Fibroblast of upper back skin (primary cell): ENCODE measurements at regions not wholly inside any gene's neighbourhood (a gene's known extent, or its start where the extent isn't known, plus 50 kb on each side); places are given as distances from the start of the nearest gene placed in this dataset.

Experiments
- DNase-seq: peaks from one replicate; pipeline ENCODE4 v3.0.0-alpha.2; 2013

- peak; percentile 35 for DNase-seq
Observed at GRCh38 chr7:12949060-12949931, 261.9 kb downstream of the ARL4A start.

- DNase-seq: peak; percentile 67
Observed at GRCh38 chr7:12951397-12951801, 264.0 kb downstream of the ARL4A start.

- DNase-seq: peak; percentile 51
Observed at GRCh38 chr7:12954380-12955033, 267.1 kb downstream of the ARL4A start.

- DNase-seq: no peak
Observed at GRCh38 chr7:12957487-12957886, 270.1 kb downstream of the ARL4A start.

GRCh38 chr7:12961910-12962480 is 274.6 kb downstream of the ARL4A start:
- DNase-seq: no peak

GRCh38 chr7:12963435-12963834 is 276.0 kb downstream of the ARL4A start:
- DNase-seq: no peak

- no peak for DNase-seq
Observed at GRCh38 chr7:12964836-12965235, 277.4 kb downstream of the ARL4A start.

GRCh38 chr7:12965767-12966166 is 278.3 kb downstream of the ARL4A start:
- DNase-seq: no peak

- no peak for DNase-seq
Observed at GRCh38 chr7:12967322-12967721, 279.9 kb downstream of the ARL4A start.

- no peak for DNase-seq
Observed at GRCh38 chr7:12968836-12969422, 281.5 kb downstream of the ARL4A start.

- DNase-seq: no peak
Observed at GRCh38 chr7:12970626-12971025, 283.2 kb downstream of the ARL4A start.

GRCh38 chr7:12974451-12975166 is 287.2 kb downstream of the ARL4A start:
- no peak for DNase-seq

- no peak for DNase-seq
Observed at GRCh38 chr7:12975412-12975811, 288.0 kb downstream of the ARL4A start.

GRCh38 chr7:12979181-12979580 is 291.7 kb downstream of the ARL4A start:
- DNase-seq: no peak

- no peak for DNase-seq
Observed at GRCh38 chr7:12982178-12982577, 294.7 kb downstream of the ARL4A start.

GRCh38 chr7:12984117-12984516 is 296.7 kb downstream of the ARL4A start:
- no peak for DNase-seq

- no peak for DNase-seq
Observed at GRCh38 chr7:12985228-12985627, 297.8 kb downstream of the ARL4A start.

GRCh38 chr7:12985752-12986151 is 298.3 kb downstream of the ARL4A start:
- no peak for DNase-seq

GRCh38 chr7:12987238-12987637 is 299.8 kb downstream of the ARL4A start:
- DNase-seq: no peak

GRCh38 chr7:12990440-12990839 is 303.0 kb downstream of the ARL4A start:
- DNase-seq: no peak

GRCh38 chr7:12993025-12993424 is 305.6 kb downstream of the ARL4A start:
- no peak for DNase-seq

- DNase-seq: no peak
Observed at GRCh38 chr7:12995912-12996469, 308.6 kb downstream of the ARL4A start.

- DNase-seq: no peak
Observed at GRCh38 chr7:13007331-13007730, 319.9 kb downstream of the ARL4A start.
